ENCODE measurements at regions not wholly inside any gene's neighbourhood (a gene's known extent, or its start where the extent isn't known, plus 50 kb on each side); places are given as distances from the start of the nearest gene placed in this dataset.

DNA sequence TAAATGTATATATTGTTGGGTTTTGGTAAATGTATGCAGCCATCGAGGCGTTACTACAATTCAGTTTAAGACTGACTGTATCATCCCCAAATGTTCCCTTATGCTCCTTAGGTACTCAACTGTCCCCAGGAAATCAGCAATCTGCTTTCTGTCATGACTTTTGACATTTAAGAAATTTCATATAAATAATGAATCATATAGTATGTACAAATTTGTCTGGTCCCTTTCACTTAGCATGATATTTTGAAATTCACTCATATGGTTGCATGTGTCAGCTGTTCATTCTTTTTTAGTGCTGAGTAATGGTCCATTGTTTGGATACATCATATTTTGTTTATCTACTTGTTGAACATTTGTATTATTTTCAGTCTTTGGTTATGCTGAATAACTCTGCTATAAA, 218.8 kb downstream of the C4orf33 start:
- no peak for TF ChIP-seq ZFX (IDR thresholded peaks at IDR 0.05; ENCODE audit: borderline replicate concordance)
- TF ChIP-seq, protein P1, sequence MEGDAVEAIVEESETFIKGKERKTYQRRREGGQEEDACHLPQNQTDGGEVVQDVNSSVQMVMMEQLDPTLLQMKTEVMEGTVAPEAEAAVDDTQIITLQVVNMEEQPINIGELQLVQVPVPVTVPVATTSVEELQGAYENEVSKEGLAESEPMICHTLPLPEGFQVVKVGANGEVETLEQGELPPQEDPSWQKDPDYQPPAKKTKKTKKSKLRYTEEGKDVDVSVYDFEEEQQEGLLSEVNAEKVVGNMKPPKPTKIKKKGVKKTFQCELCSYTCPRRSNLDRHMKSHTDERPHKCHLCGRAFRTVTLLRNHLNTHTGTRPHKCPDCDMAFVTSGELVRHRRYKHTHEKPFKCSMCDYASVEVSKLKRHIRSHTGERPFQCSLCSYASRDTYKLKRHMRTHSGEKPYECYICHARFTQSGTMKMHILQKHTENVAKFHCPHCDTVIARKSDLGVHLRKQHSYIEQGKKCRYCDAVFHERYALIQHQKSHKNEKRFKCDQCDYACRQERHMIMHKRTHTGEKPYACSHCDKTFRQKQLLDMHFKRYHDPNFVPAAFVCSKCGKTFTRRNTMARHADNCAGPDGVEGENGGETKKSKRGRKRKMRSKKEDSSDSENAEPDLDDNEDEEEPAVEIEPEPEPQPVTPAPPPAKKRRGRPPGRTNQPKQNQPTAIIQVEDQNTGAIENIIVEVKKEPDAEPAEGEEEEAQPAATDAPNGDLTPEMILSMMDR (IDR thresholded peaks at IDR 0.05): no peak
- H3K27ac ChIP-seq: no peak overlapping the region

DNA sequence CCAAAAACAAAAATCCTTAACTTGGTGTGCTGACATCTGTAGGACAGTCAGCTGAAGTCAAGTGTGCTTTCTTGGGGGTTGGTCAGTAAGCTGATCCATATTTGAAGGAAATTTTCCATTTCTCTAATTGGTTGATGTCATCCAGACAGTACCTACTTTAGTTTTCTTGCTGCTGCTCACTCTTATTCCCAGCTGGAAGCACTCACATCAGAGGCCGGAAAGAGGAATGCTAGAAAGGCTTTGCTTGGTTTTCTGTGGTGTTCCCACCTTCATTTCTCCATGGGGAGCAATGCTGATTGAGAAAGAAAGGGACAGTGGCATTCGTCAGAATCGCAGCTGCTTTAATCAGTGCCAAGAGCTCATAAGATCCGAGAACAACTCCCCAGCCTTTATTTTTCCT, 227.0 kb downstream of the C4orf33 start:
- TF ChIP-seq, protein P1 (IDR thresholded peaks at IDR 0.05): no peak
- TF ChIP-seq ZFX (IDR thresholded peaks at IDR 0.05; ENCODE audit: borderline replicate concordance): no peak
- H3K27ac ChIP-seq: no peak overlapping the region

DNA sequence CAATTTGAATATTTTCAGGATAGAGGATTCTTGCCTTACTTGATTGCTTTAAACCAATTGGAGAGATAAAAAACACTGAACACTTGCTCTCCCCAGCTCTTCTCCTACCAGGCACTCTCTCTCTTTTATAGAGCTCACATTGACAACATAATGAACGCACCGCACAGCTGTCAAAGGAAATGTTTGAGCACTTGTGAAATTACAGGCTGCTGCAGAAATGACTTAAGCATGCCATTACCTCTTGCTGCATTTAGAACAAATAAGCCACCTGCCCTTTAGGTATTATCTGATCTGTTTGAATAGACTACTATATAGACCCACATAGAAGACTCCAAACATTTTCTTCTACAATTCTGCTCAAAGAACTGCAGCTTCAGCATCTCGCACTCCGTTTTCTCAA, 227.7 kb downstream of the C4orf33 start:
- TF ChIP-seq ZFX (IDR thresholded peaks at IDR 0.05; ENCODE audit: borderline replicate concordance): no peak
- TF ChIP-seq, protein P1 (IDR thresholded peaks at IDR 0.05): no peak
- no peak overlapping the region for H3K27ac ChIP-seq

GRCh38 chr4:129326571-129327460, 230.9 kb downstream of the C4orf33 start:
- TF ChIP-seq, protein P1 (IDR thresholded peaks at IDR 0.05): no peak
- no peak for TF ChIP-seq ZFX (IDR thresholded peaks at IDR 0.05; ENCODE audit: borderline replicate concordance)
- no peak overlapping the region for H3K27ac ChIP-seq

DNA sequence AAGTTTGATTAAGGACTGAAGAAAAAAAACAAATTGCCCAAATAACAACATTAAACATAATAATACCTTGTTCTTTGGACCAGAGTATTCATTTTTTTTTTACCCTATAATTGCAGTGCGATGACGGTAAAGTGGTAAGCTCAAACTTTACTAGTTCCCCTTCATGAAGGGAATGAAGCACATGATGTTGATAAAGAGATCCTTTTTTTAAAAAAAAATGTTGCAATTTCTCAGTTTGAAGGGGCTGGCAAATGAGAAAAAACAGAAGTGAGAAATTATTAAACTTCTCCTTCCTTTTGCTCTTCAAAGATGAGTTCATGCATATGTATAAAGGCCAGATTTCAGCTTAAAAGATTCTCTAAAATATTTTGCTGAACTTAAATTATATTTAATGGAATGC, 231.7 kb downstream of the C4orf33 start:
- no peak overlapping the region for H3K27ac ChIP-seq
- no peak for TF ChIP-seq ZFX (IDR thresholded peaks at IDR 0.05; ENCODE audit: borderline replicate concordance)
- TF ChIP-seq, protein P1 (IDR thresholded peaks at IDR 0.05): no peak

- no peak overlapping the region for H3K27ac ChIP-seq
- no peak for TF ChIP-seq ZFX (IDR thresholded peaks at IDR 0.05; ENCODE audit: borderline replicate concordance)
- TF ChIP-seq, protein P1 (IDR thresholded peaks at IDR 0.05): no peak
Measured at GRCh38 chr4:129328162-129328561, 232.2 kb downstream of the C4orf33 start.

GRCh38 chr4:129334136-129334535, 238.2 kb downstream of the C4orf33 start:
- H3K27ac ChIP-seq: no peak overlapping the region
- no peak for TF ChIP-seq ZFX (IDR thresholded peaks at IDR 0.05; ENCODE audit: borderline replicate concordance)
- TF ChIP-seq, protein P1 (IDR thresholded peaks at IDR 0.05): no peak
